SK-N-SH (cell line): ENCODE measurements at regions not wholly inside any gene's neighbourhood (a gene's known extent, or its start where the extent isn't known, plus 50 kb on each side); places are given as distances from the start of the nearest gene placed in this dataset.

Experiments used
- CTCF ChIA-PET: fragments of 300-600, 350-600 bp; formaldehyde crosslinking; extraction: SDS; loops from one replicate; lab custom pipeline; 2021; lab: Yijun Ruan, JAX
- POLR2A ChIA-PET: fragments of 350-600 bp; sonication (Branson Sonifier 250); formaldehyde crosslinking; extraction: SDS; loops from one replicate; lab custom pipeline; 2020; ENCODE audit warnings: antibody characterized with exemption, inconsistent platforms; lab: Yijun Ruan, JAX
- DNase-seq: peaks from one replicate; pipeline ENCODE4 v3.0.0; 2012
- H2AFZ ChIP-seq: fragments of 200-600 bp; sonication (generic); 2 replicates; pipeline ENCODE4 v1.8.1; 2016; ENCODE audit warnings: antibody characterized with exemption, mild to moderate bottlenecking, low read depth
- H3F3A ChIP-seq: fragments of 200-600 bp; sonication (generic); replicated peaks from 2 replicates; pipeline ENCODE3; 2016; ENCODE audit warnings: antibody characterized with exemption, mild to moderate bottlenecking; ENCODE audit not compliant: insufficient read depth
- H3K27ac ChIP-seq, 2 experiments: fragments of 200-500 bp in 1 of 2; fragments of 200-600 bp in 1 of 2; sonication (Bioruptor generic) in 1 of 2; sonication (generic), shearing (Covaris generic) in 1 of 2; 2 replicates each; pipeline versions ENCODE4 v1.5.1 to v1.6.1; 2014 to 2016; ENCODE audit warnings: low read depth in 2 of 2, inconsistent platforms in 1 of 2, low read length in 1 of 2, mild to moderate bottlenecking in 1 of 2, mixed read lengths in 1 of 2
- H3K27me3 ChIP-seq: fragments of 200-600 bp; sonication (generic), shearing (Covaris generic); 2 replicates; pipeline ENCODE4 v1.6.1; 2016; ENCODE audit warnings: mixed run types; ENCODE audit not compliant: insufficient read depth
- H3K36me3 ChIP-seq, 2 experiments: fragments of 200-500 bp in 1 of 2; fragments of 200-600 bp in 1 of 2; sonication (Bioruptor generic) in 1 of 2; sonication (generic) in 1 of 2; replicated peaks in 1 of 2; 2 replicates each; pipeline versions ENCODE3 to v1.5.1; 2014 to 2016; ENCODE audit warnings: low read length in 1 of 2, mild to moderate bottlenecking in 1 of 2; ENCODE audit not compliant: insufficient read depth in 2 of 2, control insufficient read depth in 1 of 2
- H3K4me1 ChIP-seq, 2 experiments: fragments of 200-500 bp in 1 of 2; fragments of 200-600 bp in 1 of 2; sonication (Bioruptor generic) in 1 of 2; sonication (generic), shearing (Covaris generic) in 1 of 2; 2 replicates each; pipeline versions ENCODE4 v1.5.1 to v1.6.1; 2014 to 2016; ENCODE audit warnings: low read depth in 1 of 2, low read length in 1 of 2, mixed run types in 1 of 2; ENCODE audit not compliant: insufficient read depth in 2 of 2, control insufficient read depth in 1 of 2
- H3K4me2 ChIP-seq: fragments of 200-600 bp; sonication (generic), shearing (Covaris generic); 2 replicates; pipeline ENCODE4 v1.6.1; 2017; ENCODE audit warnings: mixed run types
- H3K4me3 ChIP-seq, 2 experiments: fragments of 200-500 bp in 1 of 2; fragments of 200-600 bp in 1 of 2; sonication (Bioruptor generic) in 1 of 2; sonication (generic), shearing (Covaris generic) in 1 of 2; 2 replicates each; pipeline versions ENCODE4 v1.5.1 to v1.8.1; 2014 to 2016; ENCODE audit warnings: low read depth in 2 of 2, inconsistent platforms in 1 of 2, low read length in 1 of 2, mild to moderate bottlenecking in 1 of 2, mixed read lengths in 1 of 2, moderate library complexity in 1 of 2
- H3K79me2 ChIP-seq: fragments of 200-600 bp; sonication (generic); 2 replicates; pipeline ENCODE4 v1.8.1; 2017; ENCODE audit warnings: mild to moderate bottlenecking; ENCODE audit not compliant: insufficient read depth
- H3K9ac ChIP-seq: fragments of 200-600 bp; sonication (generic); 2 replicates; pipeline ENCODE4 v1.6.1; 2017; ENCODE audit warnings: mixed run types
- H3K9me2 ChIP-seq: fragments of 200-600 bp; sonication (generic); 2 replicates; pipeline ENCODE4 v1.6.1; 2017; ENCODE audit warnings: mixed run types
- H3K9me3 ChIP-seq: fragments of 200-600 bp; sonication (generic); 2 replicates; pipeline ENCODE4 v1.6.1; 2017; ENCODE audit warnings: mixed run types, mild to moderate bottlenecking, moderate library complexity
- H4K20me1 ChIP-seq: fragments of 200-600 bp; sonication (generic); 2 replicates; pipeline ENCODE4 v1.6.1; 2017; ENCODE audit warnings: mild to moderate bottlenecking, mixed run types; ENCODE audit not compliant: insufficient read depth
- ELF1 ChIP-seq: IDR thresholded peaks from 2 replicates; pipeline ENCODE4 v1.4.0; 2012
- EZH2phosphoT487 ChIP-seq: fragments of 200-600 bp; sonication (generic); IDR thresholded peaks from 2 replicates; pipeline ENCODE4 v1.6.1; 2017; ENCODE audit warnings: low read depth, mixed run types, mild to moderate bottlenecking, antibody characterized with exemption, moderate library complexity, borderline replicate concordance
- FOSL2 ChIP-seq: IDR thresholded peaks from 2 replicates; pipeline ENCODE4 v1.4.0; 2012; ENCODE audit warnings: low read depth, mild to moderate bottlenecking, moderate library complexity, borderline replicate concordance
- FOXJ3 ChIP-seq: sonication (generic); formaldehyde crosslinking; IDR thresholded peaks from 2 replicates; pipeline ENCODE4 v1.5.1; 2020; ENCODE audit warnings: mild to moderate bottlenecking, missing genetic modification reagents
- GATA2 ChIP-seq: sonication (generic); formaldehyde crosslinking; IDR thresholded peaks from 2 replicates; pipeline ENCODE4 v1.5.0; 2020; ENCODE audit warnings: mild to moderate bottlenecking, missing genetic modification reagents
- MAX ChIP-seq: IDR thresholded peaks from 2 replicates; pipeline ENCODE4 v1.4.0; 2012; ENCODE audit warnings: low read depth
- MXI1 ChIP-seq: IDR thresholded peaks from 2 replicates; pipeline ENCODE4 v1.6.1; 2012; ENCODE audit warnings: mild to moderate bottlenecking, low read depth, low read length, improper control_type of control experiment
- NFIC ChIP-seq: IDR thresholded peaks from 2 replicates; pipeline ENCODE4 v1.4.0; 2012; ENCODE audit warnings: borderline replicate concordance
- RCOR1 ChIP-seq: fragments of 150-350 bp; IDR thresholded peaks from 2 replicates; pipeline ENCODE4 v1.6.1; 2017; ENCODE audit warnings: antibody characterized with exemption, low read length
- REST ChIP-seq: IDR thresholded peaks from 2 replicates; pipeline ENCODE4 v1.6.1; 2012; ENCODE audit warnings: mild to moderate bottlenecking, low read depth, low read length, moderate library complexity
- RXRA ChIP-seq: IDR thresholded peaks from 2 replicates; pipeline ENCODE4 v1.4.0; 2012; ENCODE audit warnings: low read depth, mild to moderate bottlenecking, borderline replicate concordance
- TCF12 ChIP-seq: IDR thresholded peaks from 2 replicates; pipeline ENCODE4 v1.4.0; 2012
- TEAD4 ChIP-seq: IDR thresholded peaks from 2 replicates; pipeline ENCODE4 v1.4.0; 2012; ENCODE audit warnings: mild to moderate bottlenecking, borderline replicate concordance; ENCODE audit not compliant: insufficient read depth
- USF1 ChIP-seq: IDR thresholded peaks from 2 replicates; pipeline ENCODE4 v1.4.0; 2012; ENCODE audit warnings: low read depth, borderline replicate concordance
- WGBS: methylation state at CpG from one replicate; pipeline ENCODE4 v1.1.6; 2017; ENCODE audit warnings: low lambda C conversion rate; 5-methylcytosine and 5-hydroxymethylcytosine counted together

- CTCF ChIA-PET, result no interaction called here
- no peak overlapping the region for H3K9ac ChIP-seq
- POLR2A ChIA-PET, result no interaction called here
Observed at GRCh38 chr9:29012911-29013310, 1439.6 kb upstream of the C9orf72 start.

GRCh38 chr9:29021632-29022031 is 1448.4 kb upstream of the C9orf72 start:
- Histone ChIP-seq H3F3A (no peaks in the 10 kb centered on the region), H3K27me3 (no peaks in the 10 kb centered on the region), H3K4me1 (peaks cover 0 to 4% of the 10 kb centered on the region in 2 experiments; a peak in 2 of 4 replicates), H3K9me2 (no peaks in the 10 kb centered on the region), H3K79me2 (peaks cover 33% of the 10 kb centered on the region), H3K9me3 (no peaks in the 10 kb centered on the region), H2AFZ (no peak overlapping the region), H3K36me3 (no peaks in the 10 kb centered on the region), H3K27ac (no peak overlapping the region), H4K20me1 (peaks cover 9% of the 10 kb centered on the region; the same call in 1 of the 2 replicates), H3K9ac (no peak overlapping the region), H3K4me3 (no peak overlapping the region), H3K4me2 (no peak overlapping the region)
- DNase-seq, result no peak
- ChIA-PET POLR2A (no interaction called here), CTCF (no interaction called here)
- no peak for TF ChIP-seq NFIC
- TF ChIP-seq REST, result no peak
- no peak for TF ChIP-seq ELF1
- no peak for TF ChIP-seq MAX
- TF ChIP-seq MXI1, result no peak
- no peak for TF ChIP-seq RXRA
- no peak for TF ChIP-seq EZH2phosphoT487
- TF ChIP-seq FOXJ3 (CRISPR knock-in tag), result no peak
- no peak for TF ChIP-seq USF1

More at GRCh38 chr9:29012911-29013310, 1439.6 kb upstream of the C9orf72 start:
- Histone ChIP-seq H3K36me3 (peaks cover 0 to 5% of the 10 kb centered on the region in 2 experiments), H3K9me3 (no peaks in the 10 kb centered on the region), H3F3A (no peaks in the 10 kb centered on the region), H3K79me2 (peaks cover 77% of the 10 kb centered on the region; the same call in 1 of the 2 replicates), H3K4me3 (no peak overlapping the region), H3K27me3 (no peaks in the 10 kb centered on the region), H3K9me2 (no peaks in the 10 kb centered on the region), H3K4me2 (no peak overlapping the region), H4K20me1 (peaks cover 9% of the 10 kb centered on the region), H3K4me1 (no peaks in the 10 kb centered on the region), H3K27ac (no peak overlapping the region), H2AFZ (no peak overlapping the region)
- no peak for DNase-seq
- TF ChIP-seq FOXJ3 (CRISPR knock-in tag) (no peak), TEAD4 (no peak), GATA2 (CRISPR knock-in tag) (no peak), FOSL2 (no peak), RCOR1 (no peak), TCF12 (no peak)
- WGBS, result 88% methylated on average over 2 of the region's 2 CpGs
